Astrocyte of the hippocampus (primary cell): ENCODE measurements at regions not wholly inside any gene's neighbourhood (a gene's known extent, or its start where the extent isn't known, plus 50 kb on each side); places are given as distances from the start of the nearest gene placed in this dataset.
A peak's percentile ranks its signal among the peaks of the same experiment; 100 is the strongest.
"Not testable (repeated sequence)": the region's sequence is repeated elsewhere in the genome, so short reads cannot be mapped to it uniquely, and the experiment has no call there.

Experiments used
- DNase-seq: peaks from one replicate; pipeline ENCODE4 v3.0.0; 2011; ENCODE audit warnings: low read depth, low spot score

GRCh38 chr7:29619111-29619510 is 55.5 kb downstream of the PRR15 start:
- no peak for DNase-seq

GRCh38 chr7:29619848-29620555 is 56.4 kb downstream of the PRR15 start:
- DNase-seq: no peak

GRCh38 chr7:29620556-29620930 is 56.9 kb downstream of the PRR15 start:
- DNase-seq: no peak

GRCh38 chr7:29622335-29623265 is 59.0 kb downstream of the PRR15 start:
- peak; percentile 92 for DNase-seq

GRCh38 chr7:29623973-29624372 is 60.3 kb downstream of the PRR15 start:
- no peak for DNase-seq

- no peak for DNase-seq
Observed at GRCh38 chr7:29626730-29627129, 63.1 kb downstream of the PRR15 start.

- no peak for DNase-seq
Observed at GRCh38 chr7:29627631-29628030, 64.0 kb downstream of the PRR15 start.

- DNase-seq: no peak
Observed at GRCh38 chr7:29629507-29629906, 65.9 kb downstream of the PRR15 start.

GRCh38 chr7:29635067-29636008 is 71.7 kb downstream of the PRR15 start:
- DNase-seq: peak; percentile 58

GRCh38 chr7:29636009-29636351 is 72.3 kb downstream of the PRR15 start:
- DNase-seq: no peak

GRCh38 chr7:29637374-29637773 is 73.7 kb downstream of the PRR15 start:
- DNase-seq: no peak

GRCh38 chr7:29638841-29639240 is 75.2 kb downstream of the PRR15 start:
- DNase-seq: not testable (repeated sequence)

GRCh38 chr7:29639386-29639785 is 75.8 kb downstream of the PRR15 start:
- DNase-seq: no peak

- no peak for DNase-seq
Observed at GRCh38 chr7:29639886-29640595, 76.4 kb downstream of the PRR15 start.

- peak; percentile 44 for DNase-seq
Observed at GRCh38 chr7:29641651-29642050, 78.0 kb downstream of the PRR15 start.

- DNase-seq: no peak
Observed at GRCh38 chr7:29642494-29643155, 79.0 kb downstream of the PRR15 start.

- DNase-seq: not testable (repeated sequence)
Observed at GRCh38 chr7:29646116-29646515, 82.5 kb downstream of the PRR15 start.

- DNase-seq: no peak
Observed at GRCh38 chr7:29647020-29647654, 83.5 kb downstream of the PRR15 start.

GRCh38 chr7:29647691-29648210 is 84.1 kb downstream of the PRR15 start:
- not testable (repeated sequence) for DNase-seq
